TTC549 (cell line): ENCODE measurements at regions not wholly inside any gene's neighbourhood (a gene's known extent, or its start where the extent isn't known, plus 50 kb on each side); places are given as distances from the start of the nearest gene placed in this dataset.
"Not testable (repeated sequence)": the region's sequence is repeated elsewhere in the genome, so short reads cannot be mapped to it uniquely, and the experiment has no call there.

Source experiments
- FAIRE-seq: peaks from 2 replicates; lab custom pipeline; 2012; peaks lifted over from hg19 to GRCh38; lab: Jason Lieb, UNC

GRCh38 chr12:125794401-125794800 is 729.2 kb downstream of the AACS start:
- FAIRE-seq, result no peak

- FAIRE-seq, result no peak
Observed at GRCh38 chr12:125797421-125798175, 732.4 kb downstream of the AACS start.

GRCh38 chr12:125804660-125805059 is 739.4 kb downstream of the AACS start:
- no peak for FAIRE-seq

- FAIRE-seq, result no peak
Observed at GRCh38 chr12:125824276-125824675, 759.0 kb downstream of the AACS start.

- no peak for FAIRE-seq
Observed at GRCh38 chr12:125835852-125836251, 770.6 kb downstream of the AACS start.

- FAIRE-seq, result no peak
Observed at GRCh38 chr12:125836647-125837046, 771.4 kb downstream of the AACS start.

GRCh38 chr12:125841332-125841731 is 776.1 kb downstream of the AACS start:
- FAIRE-seq, result no peak

- no peak for FAIRE-seq
Observed at GRCh38 chr12:125852116-125852515, 786.9 kb downstream of the AACS start.

- no peak for FAIRE-seq
Observed at GRCh38 chr12:125852679-125853078, 787.4 kb downstream of the AACS start.

GRCh38 chr12:125853670-125854069 is 788.4 kb downstream of the AACS start:
- FAIRE-seq, result no peak

- FAIRE-seq, result no peak
Observed at GRCh38 chr12:125856366-125856765, 791.1 kb downstream of the AACS start.

GRCh38 chr12:125856896-125857295 is 791.7 kb downstream of the AACS start:
- no peak for FAIRE-seq

GRCh38 chr12:125860672-125861288 is 795.5 kb downstream of the AACS start:
- FAIRE-seq, result no peak

GRCh38 chr12:125861299-125862281 is 796.4 kb downstream of the AACS start:
- no peak for FAIRE-seq

- FAIRE-seq, result not testable (repeated sequence)
Observed at GRCh38 chr12:125865236-125865635, 800.0 kb downstream of the AACS start.

- no peak for FAIRE-seq
Observed at GRCh38 chr12:125871811-125872594, 806.8 kb downstream of the AACS start.

- FAIRE-seq, result no peak
Observed at GRCh38 chr12:125873016-125873415, 807.8 kb downstream of the AACS start.

GRCh38 chr12:125878483-125878882 is 813.2 kb downstream of the AACS start:
- no peak for FAIRE-seq

- FAIRE-seq, result no peak
Observed at GRCh38 chr12:125882141-125882540, 816.9 kb downstream of the AACS start.

GRCh38 chr12:125888921-125889320 is 823.7 kb downstream of the AACS start:
- no peak for FAIRE-seq

- no peak for FAIRE-seq
Observed at GRCh38 chr12:125889742-125890141, 824.5 kb downstream of the AACS start.

GRCh38 chr12:125890366-125890905 is 825.2 kb downstream of the AACS start:
- FAIRE-seq, result no peak
